ENCODE measurements at regions not wholly inside any gene's neighbourhood (a gene's known extent, or its start where the extent isn't known, plus 50 kb on each side); places are given as distances from the start of the nearest gene placed in this dataset.

DNA sequence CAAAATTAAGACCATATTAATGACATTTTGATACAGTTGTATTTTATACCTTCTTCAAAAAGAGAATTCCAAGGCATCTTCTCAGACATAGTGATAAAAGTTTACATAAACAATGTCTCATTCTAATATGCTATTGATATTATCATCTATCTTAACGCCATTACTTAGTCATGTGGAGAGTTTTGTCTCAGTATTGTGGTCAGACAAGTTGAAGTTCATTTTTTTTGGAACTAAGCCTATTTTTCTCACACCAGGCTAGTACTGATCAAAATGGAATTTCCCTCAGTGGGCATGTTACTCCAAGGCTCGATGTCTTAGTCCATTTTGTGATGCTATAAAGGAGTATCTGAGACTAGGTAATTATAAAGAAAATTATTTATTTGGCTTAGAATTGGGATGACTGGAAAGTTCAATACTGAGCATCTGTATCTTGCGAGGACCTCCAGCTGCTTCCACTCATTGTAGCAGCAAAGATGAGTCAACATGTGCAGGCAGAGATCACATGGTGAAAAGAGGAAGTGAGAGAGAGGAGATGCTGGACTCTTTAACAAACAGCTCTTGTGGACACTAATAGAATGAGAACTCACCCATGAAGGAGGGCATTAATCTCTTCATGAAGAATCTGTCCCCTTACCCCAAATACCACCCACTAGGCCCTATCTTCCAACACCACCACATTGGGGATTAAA is 825.5 kb upstream of the MANEA start:
- TF ChIP-seq, protein P1, sequence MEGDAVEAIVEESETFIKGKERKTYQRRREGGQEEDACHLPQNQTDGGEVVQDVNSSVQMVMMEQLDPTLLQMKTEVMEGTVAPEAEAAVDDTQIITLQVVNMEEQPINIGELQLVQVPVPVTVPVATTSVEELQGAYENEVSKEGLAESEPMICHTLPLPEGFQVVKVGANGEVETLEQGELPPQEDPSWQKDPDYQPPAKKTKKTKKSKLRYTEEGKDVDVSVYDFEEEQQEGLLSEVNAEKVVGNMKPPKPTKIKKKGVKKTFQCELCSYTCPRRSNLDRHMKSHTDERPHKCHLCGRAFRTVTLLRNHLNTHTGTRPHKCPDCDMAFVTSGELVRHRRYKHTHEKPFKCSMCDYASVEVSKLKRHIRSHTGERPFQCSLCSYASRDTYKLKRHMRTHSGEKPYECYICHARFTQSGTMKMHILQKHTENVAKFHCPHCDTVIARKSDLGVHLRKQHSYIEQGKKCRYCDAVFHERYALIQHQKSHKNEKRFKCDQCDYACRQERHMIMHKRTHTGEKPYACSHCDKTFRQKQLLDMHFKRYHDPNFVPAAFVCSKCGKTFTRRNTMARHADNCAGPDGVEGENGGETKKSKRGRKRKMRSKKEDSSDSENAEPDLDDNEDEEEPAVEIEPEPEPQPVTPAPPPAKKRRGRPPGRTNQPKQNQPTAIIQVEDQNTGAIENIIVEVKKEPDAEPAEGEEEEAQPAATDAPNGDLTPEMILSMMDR (IDR thresholded peaks at IDR 0.05): no peak
- TF ChIP-seq TCF7L2 (IDR thresholded peaks at IDR 0.05; ENCODE audit: low read depth, low read length) (no peak), POLR2AphosphoS5 (IDR thresholded peaks at IDR 0.05; ENCODE audit: low read depth, low read length) (no peak), SIN3A (IDR thresholded peaks at IDR 0.05; ENCODE audit: borderline replicate concordance, insufficient read depth, low read depth, low read length) (no peak)
- TF ChIP-seq, protein P2, sequence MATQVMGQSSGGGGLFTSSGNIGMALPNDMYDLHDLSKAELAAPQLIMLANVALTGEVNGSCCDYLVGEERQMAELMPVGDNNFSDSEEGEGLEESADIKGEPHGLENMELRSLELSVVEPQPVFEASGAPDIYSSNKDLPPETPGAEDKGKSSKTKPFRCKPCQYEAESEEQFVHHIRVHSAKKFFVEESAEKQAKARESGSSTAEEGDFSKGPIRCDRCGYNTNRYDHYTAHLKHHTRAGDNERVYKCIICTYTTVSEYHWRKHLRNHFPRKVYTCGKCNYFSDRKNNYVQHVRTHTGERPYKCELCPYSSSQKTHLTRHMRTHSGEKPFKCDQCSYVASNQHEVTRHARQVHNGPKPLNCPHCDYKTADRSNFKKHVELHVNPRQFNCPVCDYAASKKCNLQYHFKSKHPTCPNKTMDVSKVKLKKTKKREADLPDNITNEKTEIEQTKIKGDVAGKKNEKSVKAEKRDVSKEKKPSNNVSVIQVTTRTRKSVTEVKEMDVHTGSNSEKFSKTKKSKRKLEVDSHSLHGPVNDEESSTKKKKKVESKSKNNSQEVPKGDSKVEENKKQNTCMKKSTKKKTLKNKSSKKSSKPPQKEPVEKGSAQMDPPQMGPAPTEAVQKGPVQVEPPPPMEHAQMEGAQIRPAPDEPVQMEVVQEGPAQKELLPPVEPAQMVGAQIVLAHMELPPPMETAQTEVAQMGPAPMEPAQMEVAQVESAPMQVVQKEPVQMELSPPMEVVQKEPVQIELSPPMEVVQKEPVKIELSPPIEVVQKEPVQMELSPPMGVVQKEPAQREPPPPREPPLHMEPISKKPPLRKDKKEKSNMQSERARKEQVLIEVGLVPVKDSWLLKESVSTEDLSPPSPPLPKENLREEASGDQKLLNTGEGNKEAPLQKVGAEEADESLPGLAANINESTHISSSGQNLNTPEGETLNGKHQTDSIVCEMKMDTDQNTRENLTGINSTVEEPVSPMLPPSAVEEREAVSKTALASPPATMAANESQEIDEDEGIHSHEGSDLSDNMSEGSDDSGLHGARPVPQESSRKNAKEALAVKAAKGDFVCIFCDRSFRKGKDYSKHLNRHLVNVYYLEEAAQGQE (IDR thresholded peaks at IDR 0.05; ENCODE audit: insufficient read depth in 1 of 2, low read depth in 2 of 2, low read length in 1 of 2): no peak
